ENCODE measurements at regions not wholly inside any gene's neighbourhood (a gene's known extent, or its start where the extent isn't known, plus 50 kb on each side); places are given as distances from the start of the nearest gene placed in this dataset.

GRCh38 chr13:65629926-65630325 is 1600.2 kb downstream of the PCDH9 start:
- TF ChIP-seq EP300 (IDR thresholded peaks at IDR 0.05; ENCODE audit: borderline replicate concordance) (no peak), NFIC (IDR thresholded peaks at IDR 0.05) (no peak), MAX (IDR thresholded peaks at IDR 0.05) (no peak), YY1 (IDR thresholded peaks at IDR 0.05; ENCODE audit: low read depth) (no peak), TAF1 (IDR thresholded peaks at IDR 0.05; ENCODE audit: low read depth) (no peak), TEAD4 (IDR thresholded peaks at IDR 0.05) (no peak), REST (IDR thresholded peaks at IDR 0.05; ENCODE audit: low read depth) (no peak), RAD21 (IDR thresholded peaks at IDR 0.05; ENCODE audit: low read depth) (no peak), CREB1 (IDR thresholded peaks at IDR 0.05; ENCODE audit: low read depth) (no peak), EGR1 (IDR thresholded peaks at IDR 0.05) (no peak), CEBPB (IDR thresholded peaks at IDR 0.05) (no peak), ZBTB7A (IDR thresholded peaks at IDR 0.05; ENCODE audit: low read depth) (no peak)
